ENCODE measurements at regions not wholly inside any gene's neighbourhood (a gene's known extent, or its start where the extent isn't known, plus 50 kb on each side); places are given as distances from the start of the nearest gene placed in this dataset.
A peak's percentile ranks its signal among the peaks of the same experiment; 100 is the strongest.

GRCh38 chr6:144883915-144884314 is 598.8 kb downstream of the UTRN start:
- DNase-seq (ENCODE audit: low spot score): no peak

- no peak for DNase-seq (ENCODE audit: low spot score)
Observed at GRCh38 chr6:144885817-144886216, 600.7 kb downstream of the UTRN start.

GRCh38 chr6:144886682-144887081 is 601.5 kb downstream of the UTRN start:
- DNase-seq (ENCODE audit: low spot score): no peak

- DNase-seq (ENCODE audit: low spot score): no peak
Observed at GRCh38 chr6:144888621-144889020, 603.5 kb downstream of the UTRN start.

GRCh38 chr6:144893680-144894151 is 608.6 kb downstream of the UTRN start:
- DNase-seq (ENCODE audit: low spot score): peak; percentile 15

- DNase-seq (ENCODE audit: low spot score): no peak
Observed at GRCh38 chr6:144894240-144894639, 609.1 kb downstream of the UTRN start.

- no peak for DNase-seq (ENCODE audit: low spot score)
Observed at GRCh38 chr6:144895313-144896278, 610.5 kb downstream of the UTRN start.

GRCh38 chr6:144896289-144896688 is 611.2 kb downstream of the UTRN start:
- no peak for DNase-seq (ENCODE audit: low spot score)

GRCh38 chr6:144896871-144897270 is 611.7 kb downstream of the UTRN start:
- DNase-seq (ENCODE audit: low spot score): no peak

- no peak for DNase-seq (ENCODE audit: low spot score)
Observed at GRCh38 chr6:144897441-144897921, 612.3 kb downstream of the UTRN start.

GRCh38 chr6:144898052-144898689 is 613.0 kb downstream of the UTRN start:
- DNase-seq (ENCODE audit: low spot score): no peak

- DNase-seq (ENCODE audit: low spot score): no peak
Observed at GRCh38 chr6:144898741-144899140, 613.6 kb downstream of the UTRN start.

- DNase-seq (ENCODE audit: low spot score): no peak
Observed at GRCh38 chr6:144899161-144899560, 614.0 kb downstream of the UTRN start.

GRCh38 chr6:144901412-144901811 is 616.3 kb downstream of the UTRN start:
- no peak for DNase-seq (ENCODE audit: low spot score)

GRCh38 chr6:144908004-144908403 is 622.9 kb downstream of the UTRN start:
- no peak for DNase-seq (ENCODE audit: low spot score)

- no peak for DNase-seq (ENCODE audit: low spot score)
Observed at GRCh38 chr6:144909753-144910285, 624.7 kb downstream of the UTRN start.

- no peak for DNase-seq (ENCODE audit: low spot score)
Observed at GRCh38 chr6:144911322-144911721, 626.2 kb downstream of the UTRN start.

GRCh38 chr6:144912474-144912873 is 627.3 kb downstream of the UTRN start:
- DNase-seq (ENCODE audit: low spot score): no peak

- DNase-seq (ENCODE audit: low spot score): no peak
Observed at GRCh38 chr6:144918073-144918472, 632.9 kb downstream of the UTRN start.

GRCh38 chr6:144919560-144919959 is 634.4 kb downstream of the UTRN start:
- no peak for DNase-seq (ENCODE audit: low spot score)

- no peak for DNase-seq (ENCODE audit: low spot score)
Observed at GRCh38 chr6:144920391-144920961, 635.3 kb downstream of the UTRN start.

- no peak for DNase-seq (ENCODE audit: low spot score)
Observed at GRCh38 chr6:144921206-144921975, 636.3 kb downstream of the UTRN start.

All from HuH-7 (cell line).